HEK293T (cell line): ENCODE measurements at regions not wholly inside any gene's neighbourhood (a gene's known extent, or its start where the extent isn't known, plus 50 kb on each side); places are given as distances from the start of the nearest gene placed in this dataset.

ENCODE experiments used
- BHLHE40 ChIP-seq: fragments of 450-650 bp; IDR thresholded peaks from 2 replicates; pipeline ENCODE4 v1.6.1; 2016; ENCODE audit warnings: mild to moderate bottlenecking, moderate library complexity, borderline replicate concordance
- FOXA1 ChIP-seq: fragments of 450-650 bp; IDR thresholded peaks from 2 replicates; pipeline ENCODE4 v1.6.1; 2016; ENCODE audit warnings: mild to moderate bottlenecking
- LEF1 ChIP-seq: fragments of 450-650 bp; IDR thresholded peaks from 2 replicates; pipeline ENCODE4 v1.6.1; 2017; ENCODE audit warnings: mild to moderate bottlenecking, borderline replicate concordance
- SUZ12 ChIP-seq: fragments of 450-650 bp; IDR thresholded peaks from 2 replicates; pipeline ENCODE4 v1.6.1; 2016; ENCODE audit warnings: mild to moderate bottlenecking

DNA sequence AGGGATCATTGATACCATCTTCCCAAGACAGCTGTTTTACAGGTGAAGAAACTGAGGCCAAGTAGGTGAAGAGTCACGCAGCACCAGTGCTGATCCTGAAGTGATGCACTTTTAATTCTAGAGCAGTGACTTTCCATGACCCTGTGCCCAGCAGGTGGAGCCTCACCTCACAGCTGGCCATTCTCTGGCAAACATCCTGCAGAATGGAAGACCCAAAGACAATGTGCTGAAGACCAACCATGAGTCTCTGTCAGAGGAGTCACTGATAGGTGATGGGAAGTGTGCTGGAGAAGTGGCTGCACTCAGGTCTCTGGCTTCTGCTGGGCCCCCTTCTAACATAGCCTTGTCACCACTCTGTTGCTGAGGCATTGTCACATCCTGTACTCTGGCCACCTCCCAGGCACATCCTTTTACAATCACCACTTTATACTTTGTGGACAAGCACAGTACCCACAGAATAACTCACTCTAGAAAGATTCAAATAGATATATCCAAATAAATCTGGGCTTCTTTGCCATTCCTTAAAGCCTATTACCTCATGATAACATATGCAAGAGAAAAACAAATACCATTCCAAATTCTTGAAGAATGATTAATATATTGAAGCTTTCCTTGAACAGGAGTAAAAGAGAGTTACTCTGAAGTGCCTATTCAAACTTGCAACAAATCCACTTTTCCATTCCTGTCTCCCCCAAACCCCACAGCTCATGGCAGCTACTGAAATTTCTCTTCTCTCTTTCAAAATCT is 64.1 kb upstream of the SCOC start:
- no peak for TF ChIP-seq SUZ12
- no peak for TF ChIP-seq FOXA1
- no peak for TF ChIP-seq BHLHE40
- TF ChIP-seq LEF1: no peak
